C4-2B (cell line): ENCODE measurements at regions not wholly inside any gene's neighbourhood (a gene's known extent, or its start where the extent isn't known, plus 50 kb on each side); places are given as distances from the start of the nearest gene placed in this dataset.

Experiments
- ZFX ChIP-seq: fragments of 450-650 bp; IDR thresholded peaks from 2 replicates; pipeline ENCODE4 v1.6.1; 2017
- TF ChIP-seq, protein P1 (sequence below): fragments of 450-650 bp; conservative IDR thresholded peaks from 2 replicates; pipeline ENCODE4 v1.5.1; 2017; ENCODE audit warnings: mild to moderate bottlenecking

DNA sequence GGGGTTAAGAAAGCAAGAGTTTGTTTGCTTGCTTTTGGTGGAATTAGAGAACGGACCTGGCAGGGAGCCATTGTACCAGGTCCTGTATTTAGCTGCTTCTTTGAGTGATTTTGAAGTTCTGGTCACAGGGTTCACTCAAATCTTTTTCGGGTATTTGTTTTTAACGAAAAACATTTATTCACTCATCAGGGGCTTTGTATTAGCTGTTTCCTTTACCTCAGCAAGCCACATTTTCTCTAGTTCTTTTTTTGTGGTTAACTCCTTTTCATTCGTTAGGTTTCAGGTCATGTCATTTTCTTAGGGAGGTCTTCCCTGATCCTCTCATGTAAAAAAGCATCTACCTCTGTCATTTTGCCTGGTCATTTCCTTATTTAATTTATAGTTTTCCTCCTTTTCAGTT is 1502.2 kb downstream of the GRIK2 start:
- TF ChIP-seq, protein P1, sequence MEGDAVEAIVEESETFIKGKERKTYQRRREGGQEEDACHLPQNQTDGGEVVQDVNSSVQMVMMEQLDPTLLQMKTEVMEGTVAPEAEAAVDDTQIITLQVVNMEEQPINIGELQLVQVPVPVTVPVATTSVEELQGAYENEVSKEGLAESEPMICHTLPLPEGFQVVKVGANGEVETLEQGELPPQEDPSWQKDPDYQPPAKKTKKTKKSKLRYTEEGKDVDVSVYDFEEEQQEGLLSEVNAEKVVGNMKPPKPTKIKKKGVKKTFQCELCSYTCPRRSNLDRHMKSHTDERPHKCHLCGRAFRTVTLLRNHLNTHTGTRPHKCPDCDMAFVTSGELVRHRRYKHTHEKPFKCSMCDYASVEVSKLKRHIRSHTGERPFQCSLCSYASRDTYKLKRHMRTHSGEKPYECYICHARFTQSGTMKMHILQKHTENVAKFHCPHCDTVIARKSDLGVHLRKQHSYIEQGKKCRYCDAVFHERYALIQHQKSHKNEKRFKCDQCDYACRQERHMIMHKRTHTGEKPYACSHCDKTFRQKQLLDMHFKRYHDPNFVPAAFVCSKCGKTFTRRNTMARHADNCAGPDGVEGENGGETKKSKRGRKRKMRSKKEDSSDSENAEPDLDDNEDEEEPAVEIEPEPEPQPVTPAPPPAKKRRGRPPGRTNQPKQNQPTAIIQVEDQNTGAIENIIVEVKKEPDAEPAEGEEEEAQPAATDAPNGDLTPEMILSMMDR = no peak
- no peak for TF ChIP-seq ZFX
